NCI-H748 (cell line): ENCODE measurements at regions not wholly inside any gene's neighbourhood (a gene's known extent, or its start where the extent isn't known, plus 50 kb on each side); places are given as distances from the start of the nearest gene placed in this dataset.
"Not testable (repeated sequence)": the region's sequence is repeated elsewhere in the genome, so short reads cannot be mapped to it uniquely, and the experiment has no call there.

Experiments
- DNase-seq: peaks from one replicate; lab custom pipeline; 2025; ENCODE audit not compliant: unreplicated experiment; lab: John Stamatoyannopoulos, UW

DNA sequence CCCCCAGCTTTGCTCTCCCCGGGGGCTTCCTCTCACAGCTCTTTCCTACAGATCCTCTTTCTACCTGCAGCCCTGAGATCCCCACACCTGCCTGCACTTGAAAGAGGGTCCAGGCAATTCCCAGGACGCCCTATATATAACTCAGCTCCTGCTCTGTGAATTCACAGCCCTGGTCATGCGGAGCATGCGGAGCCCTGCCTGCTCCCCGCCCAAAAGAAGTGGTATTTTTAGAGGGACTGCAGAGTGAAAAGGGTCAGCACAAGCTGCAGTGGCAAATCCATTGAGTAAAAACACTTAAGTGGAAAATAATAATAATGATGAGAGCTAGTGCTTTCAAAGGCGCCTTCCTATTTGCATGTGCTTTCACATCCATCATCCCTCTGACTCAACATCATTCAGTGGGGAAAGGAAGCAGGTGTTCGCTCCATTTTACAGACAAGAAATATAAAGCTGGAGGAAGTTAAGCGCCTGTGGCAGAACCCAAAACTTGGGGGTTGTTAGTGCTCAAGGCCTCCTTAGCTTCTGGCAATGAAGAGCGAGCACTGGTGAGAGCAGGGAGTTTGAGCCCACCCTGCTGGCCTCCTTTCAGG is 76.3 kb upstream of the LIPC start:
- DNase-seq, result peak; percentile 44

GRCh38 chr15:58355973-58356372 is 75.8 kb upstream of the LIPC start:
- peak; percentile 30 for DNase-seq

DNA sequence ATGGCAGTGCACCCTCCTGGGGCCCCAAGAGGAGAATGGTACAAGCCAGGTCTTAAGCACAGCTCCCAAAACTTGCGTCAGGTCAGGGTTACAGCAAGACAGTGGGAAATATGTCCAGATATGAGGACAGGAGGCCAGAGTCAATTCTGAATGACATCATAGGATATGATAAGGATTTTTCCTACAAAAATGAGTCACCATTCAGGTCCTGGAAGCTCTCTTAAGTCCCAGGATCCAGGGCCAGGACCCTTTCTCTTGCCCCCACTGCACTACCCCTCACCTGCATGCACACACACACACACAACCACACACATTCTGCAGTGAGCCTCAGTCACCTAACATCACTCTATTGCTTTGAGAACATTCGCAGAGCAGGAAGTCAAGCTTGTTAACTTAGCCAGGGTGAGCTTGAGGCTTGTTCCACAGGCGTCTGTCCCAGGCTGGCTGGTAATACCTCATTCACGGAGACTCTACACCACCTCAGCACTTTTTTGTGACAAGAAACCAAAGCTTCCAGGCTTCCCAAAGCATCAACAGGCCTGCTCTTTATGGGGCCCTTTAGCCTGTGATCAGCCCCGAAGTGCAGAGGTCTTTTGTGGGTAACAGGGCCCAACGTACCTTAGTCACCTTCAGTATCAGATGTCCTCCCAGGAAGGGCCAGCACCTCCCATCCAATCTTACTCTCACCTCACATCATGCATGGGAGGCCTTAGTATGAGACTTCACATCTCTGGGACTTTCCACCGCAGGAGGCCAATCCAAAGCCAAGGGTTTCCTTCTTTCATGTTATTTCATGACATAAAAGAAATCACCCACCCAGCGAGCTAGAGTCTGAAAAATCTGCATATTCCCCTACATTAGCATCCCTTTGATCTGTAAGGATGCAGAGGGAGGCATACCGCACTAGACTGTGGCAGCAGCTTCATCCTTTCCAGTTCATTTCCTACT is 74.0 kb upstream of the LIPC start:
- no peak for DNase-seq

DNA sequence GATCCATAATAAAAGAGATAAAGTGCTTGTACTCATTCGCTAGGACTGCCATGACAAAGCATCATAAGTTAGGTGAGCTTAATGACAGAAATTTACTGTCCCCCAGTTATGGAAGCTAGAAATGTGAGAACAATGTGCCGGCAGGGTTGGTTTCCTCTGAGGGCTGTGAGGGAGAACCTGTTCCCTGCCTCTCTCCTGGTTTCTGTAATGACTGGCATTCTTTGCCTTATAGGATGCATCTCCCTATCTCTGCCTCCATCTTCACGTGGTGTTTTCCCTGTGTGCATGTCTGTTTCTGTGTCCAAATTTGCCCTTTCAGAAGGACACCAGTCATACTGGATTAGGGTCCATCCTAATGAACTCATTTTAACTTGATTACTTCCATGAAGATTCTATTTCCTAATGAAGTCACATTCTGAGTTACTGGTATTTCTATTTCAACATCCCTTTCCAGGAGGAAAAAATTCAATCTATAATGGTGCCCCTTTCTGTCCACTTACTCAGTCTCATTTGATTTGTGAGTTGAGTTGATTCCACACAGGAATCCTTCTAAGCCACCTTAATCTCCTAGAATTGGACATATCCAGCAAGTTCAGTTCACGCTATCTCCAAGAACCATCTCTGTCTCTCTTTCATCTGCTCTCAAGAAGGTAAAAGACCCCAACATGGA is 71.2 kb upstream of the LIPC start:
- DNase-seq, result no peak

GRCh38 chr15:58361273-58361759 is 70.5 kb upstream of the LIPC start:
- DNase-seq, result peak; percentile 23

GRCh38 chr15:58362262-58362922 is 69.4 kb upstream of the LIPC start:
- no peak for DNase-seq

DNA sequence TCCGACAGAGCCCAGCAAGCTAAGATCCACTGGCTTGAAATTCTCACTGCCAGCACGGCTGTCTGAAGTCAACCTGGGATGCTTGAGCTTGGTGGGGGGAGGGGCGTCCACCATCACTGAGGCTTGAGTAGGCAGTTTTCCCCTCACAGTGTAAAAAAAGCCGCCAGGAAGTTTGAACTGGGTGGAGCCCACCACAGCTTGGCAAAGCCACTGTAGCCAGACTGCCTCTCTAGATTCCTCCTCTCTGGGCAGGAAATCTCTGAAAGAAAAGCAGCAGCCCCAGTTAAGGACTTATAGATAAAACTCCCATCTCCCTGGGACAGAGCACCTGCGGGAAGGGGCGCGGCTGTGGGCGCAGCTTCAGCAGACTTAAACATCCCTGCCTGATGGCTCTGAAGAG is 68.7 kb upstream of the LIPC start:
- DNase-seq, result not testable (repeated sequence)

DNA sequence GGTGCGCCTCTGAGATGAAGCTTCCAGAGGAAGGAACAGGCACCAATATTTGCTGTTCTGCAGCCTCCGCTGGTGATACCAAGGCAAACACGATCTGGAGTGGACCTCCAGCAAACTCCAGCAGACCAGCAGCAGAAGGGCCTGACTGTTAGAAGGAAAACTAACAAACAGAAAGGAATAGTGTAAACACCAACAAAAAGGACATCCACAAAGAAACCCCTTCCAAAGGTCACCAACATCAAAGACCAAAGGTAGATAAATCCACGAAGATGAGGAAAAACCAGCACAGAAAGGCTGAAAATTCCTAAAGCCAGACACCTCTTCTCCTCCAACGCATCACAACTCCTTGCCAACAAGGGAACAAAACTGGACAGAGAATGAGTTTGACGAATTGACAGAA is 68.1 kb upstream of the LIPC start:
- DNase-seq, result not testable (repeated sequence)

GRCh38 chr15:58365098-58365497 is 66.7 kb upstream of the LIPC start:
- not testable (repeated sequence) for DNase-seq

- no peak for DNase-seq
Measured at GRCh38 chr15:58369261-58369701, 62.5 kb upstream of the LIPC start.

DNA sequence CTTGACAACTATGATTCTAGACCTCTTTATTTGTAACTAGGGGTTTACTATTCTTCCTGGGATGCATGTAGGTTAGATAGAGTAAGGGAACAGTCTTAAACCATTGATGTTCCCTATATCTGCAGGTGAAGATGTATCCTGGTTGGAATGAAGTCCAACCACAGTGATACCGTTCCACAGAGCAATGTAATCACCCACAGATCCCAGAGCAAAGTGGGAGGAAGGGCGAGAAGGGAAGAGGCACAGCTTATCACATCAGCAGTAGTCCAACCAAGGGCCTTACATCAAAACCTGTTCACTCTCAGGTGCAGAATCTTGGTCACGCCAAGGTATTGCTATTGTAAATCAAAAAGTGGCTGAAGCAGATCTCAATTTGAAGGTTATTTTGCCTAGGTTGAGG is 61.8 kb upstream of the LIPC start:
- no peak for DNase-seq

DNA sequence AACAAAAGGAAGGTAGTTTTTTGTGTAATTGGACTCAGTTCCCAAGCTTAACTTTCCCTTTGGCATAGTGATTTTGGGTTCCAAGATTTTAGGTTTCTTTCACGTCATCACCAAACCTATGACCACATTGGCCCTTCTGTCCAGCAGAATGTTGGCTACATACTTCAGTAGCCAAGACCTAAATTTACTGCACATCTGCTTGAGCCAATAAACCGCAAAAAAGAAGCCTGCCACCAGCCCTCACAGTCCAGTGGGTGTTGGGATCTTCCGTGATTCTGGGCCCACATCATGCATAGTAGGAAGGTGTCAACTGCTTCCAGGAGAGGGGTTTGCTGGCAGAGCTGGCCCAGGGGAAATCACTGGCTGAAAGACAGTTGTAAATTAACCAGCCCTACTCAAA is 57.6 kb upstream of the LIPC start:
- DNase-seq, result no peak

- no peak for DNase-seq
Measured at GRCh38 chr15:58377193-58377592, 54.6 kb upstream of the LIPC start.

DNA sequence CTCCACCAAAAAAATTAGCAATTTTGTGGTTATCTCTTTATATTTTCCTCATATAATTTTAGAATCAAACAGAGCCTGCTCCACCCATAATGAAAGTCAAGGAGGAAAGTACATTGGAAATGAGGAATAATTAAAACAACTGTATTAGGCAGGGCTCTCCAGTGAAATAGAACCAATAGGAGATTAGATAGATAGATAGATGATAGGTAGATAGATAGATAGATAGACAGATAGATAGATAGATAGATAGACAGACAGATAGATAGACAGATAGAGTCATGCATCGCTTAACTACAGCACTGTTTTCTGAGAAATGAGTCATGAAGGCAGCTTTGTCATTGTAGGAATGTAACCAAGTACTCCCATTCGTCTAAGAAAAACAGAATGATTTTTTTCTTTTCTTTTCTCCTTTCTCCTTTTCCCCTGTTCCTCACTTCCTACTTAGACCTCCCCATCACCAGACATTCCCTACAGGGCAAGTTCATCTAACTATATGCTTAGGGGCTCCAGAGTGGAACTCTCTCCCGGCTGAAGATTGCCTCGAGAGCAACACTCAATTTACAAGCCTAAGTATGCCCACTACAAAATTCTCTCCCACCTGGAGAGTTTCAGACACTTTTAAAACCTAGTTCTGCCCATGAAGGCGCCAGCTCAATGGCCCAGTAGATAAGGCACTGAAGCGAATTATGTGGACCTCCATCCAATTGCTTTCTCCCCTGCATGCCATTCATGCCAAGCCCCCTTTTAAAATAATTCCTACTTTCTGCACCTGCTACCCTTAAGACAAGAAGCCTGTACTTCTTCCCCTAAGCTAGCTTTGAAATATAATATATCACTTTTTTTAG is 53.3 kb upstream of the LIPC start:
- no peak for DNase-seq

DNA sequence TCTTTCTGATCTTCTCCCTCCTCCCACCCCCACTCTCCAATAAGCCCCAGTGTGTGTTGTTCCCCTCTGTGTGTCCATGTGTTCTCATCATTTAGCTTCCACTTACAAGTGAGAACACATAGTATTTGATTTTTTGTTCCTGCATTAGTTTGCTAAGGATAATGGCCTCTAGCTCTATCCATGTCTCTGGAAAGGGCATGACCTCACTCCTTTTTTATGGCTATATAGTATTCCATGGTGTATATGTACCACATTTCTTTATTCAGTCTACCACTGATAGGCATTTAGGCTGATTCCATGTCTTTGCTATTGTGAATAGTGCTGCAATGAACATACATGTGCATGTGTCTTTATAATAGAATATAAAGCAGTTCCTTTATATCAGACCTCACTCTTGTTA is 52.3 kb upstream of the LIPC start:
- DNase-seq, result not testable (repeated sequence)

GRCh38 chr15:58380280-58380945 is 51.4 kb upstream of the LIPC start:
- no peak for DNase-seq

- DNase-seq, result no peak
Measured at GRCh38 chr15:58381697-58382096, 50.1 kb upstream of the LIPC start.
